Activated CD4-positive, alpha-beta T cell treated with anti-CD3 and anti-CD28 coated beads, Interleukin-2, amount 10 ng/mL, durations not matched to agents 7 days and 5 days (primary cell): ENCODE measurements at regions not wholly inside any gene's neighbourhood (a gene's known extent, or its start where the extent isn't known, plus 50 kb on each side); places are given as distances from the start of the nearest gene placed in this dataset.
"Not testable (repeated sequence)": the region's sequence is repeated elsewhere in the genome, so short reads cannot be mapped to it uniquely, and the experiment has no call there.

ENCODE experiments used
- CTCF ChIA-PET: fragments of 350-600 bp; sonication (Branson Sonifier 250); formaldehyde crosslinking; loops from one replicate; lab custom pipeline; 2021; ENCODE audit warnings: antibody characterized with exemption; lab: Charles Lee
- POLR2A ChIA-PET: fragments of 350-600 bp; sonication (Branson Sonifier 250); formaldehyde crosslinking; loops from one replicate; lab custom pipeline; 2021; ENCODE audit warnings: antibody characterized with exemption; lab: Charles Lee
- DNase-seq: peaks from one replicate; pipeline ENCODE4 v3.0.0-alpha.2; 2020
- H3K27ac Mint-ChIP-seq: one replicate; pipeline ENCODE4 v1.8.0; 2021; ENCODE audit warnings: mild to moderate bottlenecking, moderate library complexity, mixed read lengths
- H3K27me3 Mint-ChIP-seq: one replicate; pipeline ENCODE4 v1.8.0; 2021; ENCODE audit warnings: mixed read lengths
- H3K36me3 Mint-ChIP-seq: one replicate; pipeline ENCODE4 v1.8.0; 2021; ENCODE audit warnings: low read depth, mixed read lengths
- H3K4me1 Mint-ChIP-seq: one replicate; pipeline ENCODE4 v1.8.0; 2021; ENCODE audit warnings: mixed read lengths
- H3K4me3 Mint-ChIP-seq: one replicate; pipeline ENCODE4 v1.8.0; 2021; ENCODE audit warnings: mild to moderate bottlenecking, moderate library complexity, mixed read lengths
- H3K9me3 Mint-ChIP-seq: one replicate; pipeline ENCODE4 v1.8.0; 2021; ENCODE audit warnings: mixed read lengths

DNA sequence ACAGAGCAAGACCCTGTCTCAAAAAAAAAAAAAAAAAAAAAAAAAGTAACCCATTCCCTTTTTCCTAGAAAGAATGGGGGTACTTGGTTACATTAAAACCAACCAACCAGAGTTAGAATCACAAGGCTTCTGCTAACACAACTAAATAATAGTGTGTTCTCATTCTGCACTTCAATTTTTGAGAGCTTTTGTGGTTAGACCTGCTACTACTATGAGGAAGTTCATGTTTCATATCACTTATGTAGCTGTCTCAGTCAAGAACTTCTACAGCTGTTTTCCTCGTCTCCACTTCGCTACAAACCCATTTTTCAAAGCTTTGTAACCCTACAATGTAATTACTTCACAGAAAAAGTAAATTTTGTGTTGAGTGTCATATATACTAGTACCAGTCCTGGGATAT is 58.3 kb downstream of the PDHA2 start:
- H3K4me3 Mint-ChIP-seq: no peak overlapping the region
- H3K27me3 Mint-ChIP-seq: no peaks in the 10 kb centered on the region
- no peak overlapping the region for H3K27ac Mint-ChIP-seq
- H3K9me3 Mint-ChIP-seq: peaks cover 2% of the 10 kb centered on the region
- CTCF ChIA-PET: no interaction called here
- POLR2A ChIA-PET: no interaction called here
- no peak for DNase-seq
- no peaks in the 10 kb centered on the region for H3K36me3 Mint-ChIP-seq
- H3K4me1 Mint-ChIP-seq: no peaks in the 10 kb centered on the region

DNA sequence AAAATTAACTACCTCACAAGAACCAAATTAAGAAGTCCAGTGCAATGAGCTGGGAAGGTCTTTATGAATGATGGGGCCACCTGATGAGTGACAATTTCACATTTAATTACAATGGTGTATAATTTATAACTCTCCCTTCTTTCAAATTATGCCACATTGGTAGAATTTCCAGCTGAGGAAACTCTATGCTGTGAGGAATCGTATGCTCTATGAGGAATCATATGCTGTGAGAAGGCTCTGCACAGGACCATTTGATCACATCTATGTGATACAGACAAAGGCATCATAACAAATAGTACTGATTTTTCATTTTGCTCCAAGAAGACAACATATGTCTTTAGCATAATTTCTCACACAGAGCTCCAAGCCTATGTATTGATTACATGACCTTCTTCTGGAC is 69.3 kb downstream of the PDHA2 start:
- CTCF ChIA-PET: no interaction called here
- Mint-ChIP-seq H3K36me3 (no peaks in the 10 kb centered on the region), H3K9me3 (no peaks in the 10 kb centered on the region), H3K4me3 (no peak overlapping the region), H3K4me1 (no peaks in the 10 kb centered on the region), H3K27me3 (no peaks in the 10 kb centered on the region), H3K27ac (no peak overlapping the region)
- DNase-seq: no peak
- POLR2A ChIA-PET: no interaction called here

DNA sequence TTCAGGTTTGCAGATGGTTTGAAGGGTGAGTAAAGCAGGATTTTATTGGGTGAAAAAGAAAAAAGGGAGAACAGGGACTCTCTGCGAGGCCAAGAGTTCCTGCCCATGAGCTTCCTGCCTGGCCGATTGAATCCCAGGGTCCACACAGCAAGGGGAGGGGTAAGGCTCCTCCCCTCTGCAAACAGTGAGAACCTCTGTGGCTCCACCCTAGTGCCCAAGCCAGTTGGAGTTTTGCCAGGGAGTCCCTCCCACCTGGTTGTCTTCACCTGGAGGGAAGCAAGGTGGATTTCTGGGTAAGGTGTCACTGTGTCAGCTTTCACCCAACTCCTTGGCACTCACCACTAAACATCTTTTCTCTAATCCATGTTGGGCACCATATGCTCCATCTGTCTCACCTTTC is 70.9 kb downstream of the PDHA2 start:
- ChIA-PET CTCF (no interaction called here), POLR2A (no interaction called here)
- DNase-seq: no peak
- Mint-ChIP-seq H3K9me3 (no peaks in the 10 kb centered on the region), H3K36me3 (no peaks in the 10 kb centered on the region), H3K4me1 (no peaks in the 10 kb centered on the region), H3K27me3 (no peaks in the 10 kb centered on the region), H3K4me3 (no peak overlapping the region), H3K27ac (no peak overlapping the region)

DNA sequence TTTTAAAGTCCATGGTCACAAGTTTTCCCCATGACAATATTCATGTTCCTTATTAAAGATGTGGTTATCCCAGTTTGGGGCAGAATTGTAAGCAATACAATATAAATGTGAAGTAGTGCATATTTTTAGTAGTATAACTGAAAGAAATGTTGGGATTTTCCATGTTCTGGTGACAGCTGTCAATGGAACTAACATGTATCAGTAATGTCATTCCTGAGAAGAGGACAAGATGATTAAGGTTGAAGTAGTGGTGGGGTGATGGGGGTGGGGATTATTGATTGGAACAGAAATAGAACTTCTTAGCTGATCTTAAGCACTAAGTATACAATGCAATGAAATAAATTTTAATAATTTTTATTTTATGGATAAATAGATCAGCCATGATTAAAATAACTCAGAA is 81.6 kb downstream of the PDHA2 start:
- ChIA-PET CTCF (no interaction called here), POLR2A (no interaction called here)
- Mint-ChIP-seq H3K27me3 (no peaks in the 10 kb centered on the region), H3K4me3 (no peak overlapping the region), H3K36me3 (no peaks in the 10 kb centered on the region), H3K9me3 (peaks cover 5% of the 10 kb centered on the region), H3K4me1 (no peaks in the 10 kb centered on the region), H3K27ac (no peak overlapping the region)
- DNase-seq: no peak

DNA sequence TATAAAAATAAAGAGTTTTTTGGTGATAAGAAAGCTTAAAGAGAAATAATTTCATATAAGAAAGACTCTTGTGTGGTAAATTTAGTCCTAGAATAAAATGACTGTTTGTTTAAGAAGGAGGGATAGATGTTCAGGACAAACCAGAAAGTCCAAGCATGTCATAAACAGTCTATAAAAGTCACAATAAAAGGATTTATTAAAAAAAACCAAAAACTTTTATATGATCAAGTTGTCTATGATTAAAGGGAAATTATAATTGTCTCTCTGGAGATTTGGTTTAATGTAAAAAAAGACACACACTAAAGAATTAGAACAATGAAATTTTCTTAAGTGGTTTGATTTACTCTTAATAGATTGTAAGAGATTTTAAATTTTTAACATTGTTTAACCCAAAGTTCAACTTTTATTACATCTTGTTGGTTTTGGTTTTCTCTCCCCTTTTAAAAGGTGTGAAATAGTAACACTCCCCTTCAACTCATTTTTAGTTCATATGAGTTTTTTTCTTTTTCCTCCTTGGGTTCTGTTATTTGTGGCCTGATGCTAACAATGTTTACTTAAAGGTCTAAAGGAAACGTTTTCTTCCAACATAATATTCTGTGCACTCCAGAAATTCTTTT is 89.7 kb downstream of the PDHA2 start:
- no peak for DNase-seq
- no peak overlapping the region for H3K4me3 Mint-ChIP-seq
- no peaks in the 10 kb centered on the region for H3K4me1 Mint-ChIP-seq
- H3K27ac Mint-ChIP-seq: no peak overlapping the region
- H3K36me3 Mint-ChIP-seq: no peaks in the 10 kb centered on the region
- ChIA-PET CTCF (no interaction called here), POLR2A (no interaction called here)
- no peaks in the 10 kb centered on the region for H3K27me3 Mint-ChIP-seq
- H3K9me3 Mint-ChIP-seq: peaks cover 22% of the 10 kb centered on the region

DNA sequence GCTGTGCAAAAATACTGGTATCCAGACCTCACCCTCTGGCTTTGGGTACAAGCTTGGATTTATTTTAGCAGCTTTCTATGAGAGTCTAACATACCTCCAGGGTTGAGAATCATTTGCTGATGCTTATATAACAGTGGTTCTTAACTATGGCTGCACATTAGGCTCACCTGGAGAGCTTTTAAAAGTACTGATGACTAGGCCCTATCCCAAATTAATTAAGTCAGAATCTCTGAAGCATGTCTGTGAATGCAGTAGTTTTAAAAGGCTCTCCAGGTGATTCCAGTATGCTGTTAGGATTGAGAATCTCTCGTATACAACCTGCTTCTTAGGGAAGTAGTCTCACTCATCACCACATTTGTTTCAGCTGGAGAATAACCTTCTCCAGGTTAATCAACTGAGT is 99.2 kb downstream of the PDHA2 start:
- Mint-ChIP-seq H3K4me3 (no peak overlapping the region), H3K4me1 (no peaks in the 10 kb centered on the region), H3K9me3 (no peaks in the 10 kb centered on the region), H3K27ac (no peak overlapping the region), H3K27me3 (no peaks in the 10 kb centered on the region), H3K36me3 (no peaks in the 10 kb centered on the region)
- DNase-seq: no peak
- CTCF ChIA-PET: no interaction called here
- POLR2A ChIA-PET: no interaction called here

DNA sequence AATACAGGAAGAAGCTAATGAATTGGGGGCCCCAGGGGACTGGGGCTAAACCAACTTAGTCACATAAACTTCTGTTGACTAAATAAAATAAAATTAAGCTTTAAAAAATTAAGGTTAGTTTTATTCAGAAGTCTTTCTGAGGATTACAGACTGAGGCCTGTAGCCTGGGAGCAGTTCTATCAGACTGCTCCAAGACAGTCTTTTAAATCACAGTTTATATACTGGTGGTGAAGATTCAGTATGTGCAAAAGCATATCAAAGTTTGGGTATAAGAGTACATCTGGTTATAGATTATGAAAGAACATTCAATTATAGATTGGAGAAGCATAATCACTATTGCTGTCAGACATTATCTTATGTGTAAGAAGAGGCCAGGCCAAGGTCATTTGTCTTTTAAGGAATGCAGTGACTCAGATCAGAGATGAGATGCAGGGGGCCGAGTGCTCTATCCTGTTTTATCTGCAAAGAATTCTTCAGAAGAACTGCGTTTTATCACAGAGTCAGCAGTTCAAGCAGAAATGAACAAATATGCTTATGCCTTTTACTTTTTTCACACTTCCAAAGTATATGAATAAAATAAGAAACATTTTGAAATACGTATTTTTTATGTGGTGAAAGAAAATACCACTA is 109.4 kb downstream of the PDHA2 start:
- H3K4me3 Mint-ChIP-seq: no peak overlapping the region
- no peaks in the 10 kb centered on the region for H3K9me3 Mint-ChIP-seq
- ChIA-PET CTCF (no interaction called here), POLR2A (no interaction called here)
- no peak for DNase-seq
- H3K27me3 Mint-ChIP-seq: no peaks in the 10 kb centered on the region
- H3K27ac Mint-ChIP-seq: no peak overlapping the region
- H3K4me1 Mint-ChIP-seq: no peaks in the 10 kb centered on the region
- no peaks in the 10 kb centered on the region for H3K36me3 Mint-ChIP-seq

DNA sequence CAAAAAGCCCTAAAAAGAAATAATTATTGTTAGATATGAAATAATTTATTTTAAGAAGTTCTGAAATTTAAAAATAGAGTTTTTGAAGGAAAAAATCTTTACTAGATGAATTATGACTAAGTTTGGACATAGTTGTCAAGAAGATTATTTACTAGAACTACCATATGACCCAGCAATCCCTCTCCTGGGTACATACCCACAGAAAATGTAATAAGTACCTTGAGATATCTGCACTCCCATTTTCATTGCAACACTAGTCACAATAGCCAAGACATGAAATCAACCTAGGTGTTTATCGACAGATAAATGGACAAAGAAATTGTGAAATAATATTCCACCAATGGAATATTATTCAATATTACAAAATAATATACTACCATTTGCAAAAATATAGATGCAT is 109.9 kb downstream of the PDHA2 start:
- CTCF ChIA-PET: no interaction called here
- POLR2A ChIA-PET: no interaction called here
- Mint-ChIP-seq H3K27me3 (no peaks in the 10 kb centered on the region), H3K4me3 (no peak overlapping the region), H3K36me3 (no peaks in the 10 kb centered on the region), H3K4me1 (no peaks in the 10 kb centered on the region), H3K9me3 (no peaks in the 10 kb centered on the region), H3K27ac (no peak overlapping the region)
- DNase-seq: no peak

DNA sequence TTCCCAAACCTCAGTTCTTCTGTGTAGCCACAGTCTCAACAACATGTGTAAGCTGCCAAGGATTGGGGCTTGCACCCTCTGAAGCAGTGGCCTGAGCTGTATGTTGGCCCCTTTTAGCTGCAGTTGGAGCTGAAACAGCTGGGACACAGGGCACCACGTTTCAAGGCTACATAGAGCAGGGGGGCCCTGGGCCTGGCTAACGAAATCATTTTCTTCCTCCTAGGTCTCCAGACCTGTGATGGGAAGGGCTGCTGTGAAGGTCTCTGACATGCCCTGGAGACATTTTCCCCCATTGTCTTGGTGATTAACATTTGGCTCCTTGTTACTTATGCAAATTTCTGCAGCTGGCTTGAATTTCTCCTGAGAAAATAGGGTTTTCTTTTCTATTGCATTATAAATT is 112.6 kb downstream of the PDHA2 start:
- H3K36me3 Mint-ChIP-seq, H3K27ac Mint-ChIP-seq, H3K9me3 Mint-ChIP-seq, DNase-seq, H3K4me3 Mint-ChIP-seq, POLR2A ChIA-PET, H3K4me1 Mint-ChIP-seq, H3K27me3 Mint-ChIP-seq: not testable (repeated sequence)
- CTCF ChIA-PET: interaction anchor here (0.6 kb wide), 2 partner anchors 28 to 84 kb away, joined by 3 read pairs; no protein-coding TSS in a partner anchor

DNA sequence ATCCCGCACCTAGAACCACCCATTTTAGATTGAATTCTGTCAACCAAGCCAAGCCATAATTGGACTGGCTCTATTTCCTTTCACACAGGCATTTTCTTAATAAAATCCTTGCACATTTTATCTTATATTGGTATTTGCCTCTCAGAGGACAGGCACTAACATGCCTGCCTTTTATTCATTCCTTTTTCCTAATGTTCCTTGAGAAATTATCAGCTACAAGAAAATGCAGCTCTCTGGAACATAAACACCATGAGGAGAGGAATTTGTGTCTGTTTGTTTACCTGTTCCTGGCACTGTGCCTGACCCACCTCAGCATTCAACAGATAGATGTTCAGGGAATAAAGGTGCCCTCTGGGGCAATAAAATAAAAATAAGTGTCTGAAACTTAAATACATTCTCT is 116.2 kb downstream of the PDHA2 start:
- Mint-ChIP-seq H3K36me3 (no peaks in the 10 kb centered on the region), H3K9me3 (no peaks in the 10 kb centered on the region), H3K27me3 (no peaks in the 10 kb centered on the region), H3K27ac (no peak overlapping the region), H3K4me3 (no peak overlapping the region), H3K4me1 (no peaks in the 10 kb centered on the region)
- CTCF ChIA-PET: no interaction called here
- DNase-seq: no peak
- POLR2A ChIA-PET: no interaction called here

DNA sequence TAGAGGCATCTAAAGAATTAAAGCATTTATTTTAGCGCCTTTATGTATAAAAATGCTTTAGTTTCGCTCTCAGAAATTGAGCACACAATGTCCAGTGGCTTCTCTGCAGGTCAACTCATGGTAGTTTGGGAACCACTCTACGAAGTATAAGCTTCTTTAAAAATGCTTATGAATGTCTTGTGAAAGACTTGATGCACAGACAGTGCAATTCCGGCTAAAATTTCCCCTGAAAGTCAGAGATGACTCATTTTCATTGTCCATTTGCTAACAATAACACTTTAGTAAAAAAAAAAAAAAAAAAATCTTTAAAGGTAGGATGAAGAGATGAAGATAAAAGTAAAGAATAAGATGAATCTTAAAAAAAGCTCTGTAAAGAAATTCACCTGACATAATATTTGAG is 117.2 kb downstream of the PDHA2 start:
- H3K27me3 Mint-ChIP-seq: no peaks in the 10 kb centered on the region
- H3K4me1 Mint-ChIP-seq: no peaks in the 10 kb centered on the region
- H3K27ac Mint-ChIP-seq: no peak overlapping the region
- POLR2A ChIA-PET: no interaction called here
- no peaks in the 10 kb centered on the region for H3K36me3 Mint-ChIP-seq
- DNase-seq: no peak
- no peaks in the 10 kb centered on the region for H3K9me3 Mint-ChIP-seq
- CTCF ChIA-PET: interaction anchor here (0.7 kb wide), 1 partner anchor 204 kb away, joined by 4 read pairs; no protein-coding TSS in a partner anchor
- no peak overlapping the region for H3K4me3 Mint-ChIP-seq

DNA sequence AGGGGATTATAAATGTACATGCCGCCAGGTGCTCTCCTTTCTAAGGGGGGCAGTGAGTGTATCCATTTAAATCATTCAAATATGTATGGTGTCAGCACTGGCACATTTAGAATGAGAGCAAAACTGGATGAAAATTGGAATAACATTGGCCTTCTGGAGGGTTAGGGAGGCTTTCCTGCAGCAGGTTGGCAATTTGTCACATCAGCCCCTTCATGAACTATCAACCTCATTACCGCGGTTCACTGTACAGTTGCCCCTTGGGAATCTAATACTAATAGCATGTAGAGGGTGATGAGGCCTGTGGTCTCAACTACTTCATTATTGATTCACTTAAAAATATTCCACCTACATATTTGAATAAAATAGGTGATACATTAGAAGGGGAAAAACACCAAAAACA is 117.9 kb downstream of the PDHA2 start:
- Mint-ChIP-seq H3K36me3 (no peaks in the 10 kb centered on the region), H3K4me1 (no peaks in the 10 kb centered on the region), H3K27ac (no peak overlapping the region), H3K4me3 (no peak overlapping the region), H3K27me3 (no peaks in the 10 kb centered on the region), H3K9me3 (no peaks in the 10 kb centered on the region)
- CTCF ChIA-PET: interaction anchor here (0.7 kb wide), 1 partner anchor 203 kb away, joined by 4 read pairs; no protein-coding TSS in a partner anchor
- POLR2A ChIA-PET: no interaction called here
- DNase-seq: no peak

DNA sequence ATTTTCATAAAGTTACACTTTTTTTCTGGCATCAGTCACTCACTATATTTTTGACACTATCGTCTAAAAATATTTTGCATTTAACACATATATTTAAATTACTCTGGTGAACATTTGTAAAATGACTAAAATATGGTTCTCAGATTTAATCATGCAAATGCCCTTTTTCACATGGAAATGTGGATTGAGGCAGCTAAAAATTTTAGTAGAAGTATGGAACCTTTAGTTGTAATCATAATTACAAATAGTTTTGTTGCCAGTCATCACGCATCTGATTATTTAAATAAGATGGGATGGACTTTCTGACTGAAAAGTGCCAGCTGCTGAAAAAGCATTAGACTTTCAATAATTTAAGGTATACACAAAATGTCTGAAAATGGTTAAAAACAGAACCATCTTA is 119.3 kb downstream of the PDHA2 start:
- no peaks in the 10 kb centered on the region for H3K4me1 Mint-ChIP-seq
- POLR2A ChIA-PET: no interaction called here
- no peaks in the 10 kb centered on the region for H3K27me3 Mint-ChIP-seq
- no peaks in the 10 kb centered on the region for H3K36me3 Mint-ChIP-seq
- CTCF ChIA-PET: no interaction called here
- H3K9me3 Mint-ChIP-seq: no peaks in the 10 kb centered on the region
- no peak for DNase-seq
- no peak overlapping the region for H3K4me3 Mint-ChIP-seq
- H3K27ac Mint-ChIP-seq: no peak overlapping the region

DNA sequence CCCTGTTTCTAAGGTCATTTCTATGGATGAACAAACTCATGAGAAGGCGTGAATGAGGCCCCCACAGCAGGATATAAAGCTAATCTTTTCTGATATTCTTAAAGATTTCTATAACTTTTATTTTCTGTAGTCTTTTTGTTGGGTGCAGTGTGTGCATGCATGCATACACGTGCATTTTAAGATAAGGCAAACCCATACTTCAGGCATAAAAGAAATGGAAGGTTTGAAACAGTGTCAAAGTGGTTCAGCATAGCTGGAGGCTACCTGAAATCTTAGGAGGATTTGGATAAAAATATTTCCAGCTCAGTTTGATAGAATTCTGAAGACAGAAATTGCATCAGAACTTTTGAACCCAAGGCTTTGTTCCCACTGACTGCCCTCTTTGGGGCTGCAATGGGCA is 119.7 kb downstream of the PDHA2 start:
- CTCF ChIA-PET: no interaction called here
- DNase-seq: no peak
- H3K9me3 Mint-ChIP-seq: no peaks in the 10 kb centered on the region
- POLR2A ChIA-PET: no interaction called here
- H3K4me3 Mint-ChIP-seq: no peak overlapping the region
- no peaks in the 10 kb centered on the region for H3K4me1 Mint-ChIP-seq
- no peak overlapping the region for H3K27ac Mint-ChIP-seq
- no peaks in the 10 kb centered on the region for H3K36me3 Mint-ChIP-seq
- H3K27me3 Mint-ChIP-seq: no peaks in the 10 kb centered on the region
